GM19467 (cell line): ENCODE measurements at regions not wholly inside any gene's neighbourhood (a gene's known extent, or its start where the extent isn't known, plus 50 kb on each side); places are given as distances from the start of the nearest gene placed in this dataset.

ENCODE experiments used
- ATAC-seq: cut with Tn5 transposase; IDR thresholded peaks from one replicate; pipeline ENCODE4 v1.9.1; 2021; ENCODE audit warnings: mild to moderate bottlenecking, moderate library complexity; ENCODE audit not compliant: unreplicated experiment

DNA sequence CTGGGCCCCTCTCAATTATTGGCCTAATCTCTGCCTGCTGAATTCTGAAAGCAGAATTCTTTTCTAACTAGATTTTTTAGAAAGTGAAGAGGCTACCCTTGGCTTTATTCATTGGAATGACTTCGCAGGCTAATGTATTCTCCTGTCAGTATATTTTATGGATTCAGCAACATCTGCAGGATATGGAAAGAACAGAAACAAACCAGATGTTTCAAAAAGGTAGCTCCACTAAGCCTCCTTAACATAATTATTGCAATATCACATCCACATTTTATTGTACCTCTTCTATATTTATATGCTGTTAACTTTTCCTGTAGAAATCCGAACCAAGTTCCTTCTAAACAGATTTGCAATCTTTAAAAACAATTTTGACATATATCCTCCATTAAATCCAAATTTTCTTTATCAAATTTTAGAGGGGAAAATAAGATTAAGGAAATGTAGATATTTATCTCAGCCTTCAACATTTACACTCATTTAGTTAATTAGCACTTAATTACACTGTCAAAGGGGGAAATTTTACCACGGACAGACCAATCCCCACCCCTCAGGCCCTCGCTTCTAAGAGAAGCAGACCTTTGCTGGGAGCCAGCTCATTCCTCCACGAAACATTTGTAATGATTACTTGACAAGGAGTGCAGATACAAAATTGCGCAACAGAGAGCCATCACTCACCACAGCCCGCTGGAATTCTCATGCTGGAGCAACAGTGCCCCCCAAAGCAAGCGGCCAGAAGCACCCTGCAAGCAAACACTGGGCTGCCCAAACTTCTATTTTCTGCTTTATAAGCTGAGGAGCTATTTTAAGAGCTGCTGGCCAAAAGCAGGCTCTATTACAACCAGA, 253.4 kb downstream of the ETAA1 start:
- no peak for ATAC-seq

DNA sequence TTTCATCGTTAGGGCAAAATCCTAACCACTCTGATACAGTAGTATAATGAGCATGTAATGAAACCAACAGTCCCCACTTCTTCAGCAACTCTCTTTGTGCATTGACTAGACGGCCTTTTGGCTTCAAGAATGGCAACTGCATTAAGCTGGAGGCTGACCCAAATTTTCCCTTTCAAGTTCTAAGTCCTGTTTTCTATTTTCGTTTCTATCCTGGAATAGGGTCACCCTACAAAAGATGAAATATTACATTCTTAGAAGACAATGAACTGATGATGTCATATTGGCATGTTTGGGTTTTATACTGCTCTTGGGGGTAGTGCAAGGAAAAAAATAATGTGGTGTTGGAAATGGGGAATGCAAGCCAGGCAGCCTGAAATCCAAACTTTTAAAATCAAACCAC, 254.4 kb downstream of the ETAA1 start:
- no peak for ATAC-seq

DNA sequence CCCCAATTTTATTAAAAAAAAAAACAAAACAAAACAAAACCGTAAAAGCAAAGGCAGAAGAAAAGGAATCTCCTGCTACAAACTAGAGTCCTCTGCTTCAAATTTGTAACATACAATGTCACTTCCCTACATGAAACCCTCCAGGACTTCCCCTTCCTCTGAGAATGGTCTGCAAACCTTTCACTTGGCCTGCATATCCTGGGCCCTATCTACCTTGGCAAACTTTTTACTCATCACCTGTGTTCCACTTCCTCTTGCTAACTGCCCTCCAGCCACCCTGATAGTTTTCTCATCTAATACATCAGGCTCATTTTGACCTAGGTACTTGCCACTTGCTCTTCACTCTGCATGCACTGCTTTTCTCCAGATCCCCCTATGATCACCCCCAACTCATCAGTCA, 255.5 kb downstream of the ETAA1 start:
- ATAC-seq, result no peak

DNA sequence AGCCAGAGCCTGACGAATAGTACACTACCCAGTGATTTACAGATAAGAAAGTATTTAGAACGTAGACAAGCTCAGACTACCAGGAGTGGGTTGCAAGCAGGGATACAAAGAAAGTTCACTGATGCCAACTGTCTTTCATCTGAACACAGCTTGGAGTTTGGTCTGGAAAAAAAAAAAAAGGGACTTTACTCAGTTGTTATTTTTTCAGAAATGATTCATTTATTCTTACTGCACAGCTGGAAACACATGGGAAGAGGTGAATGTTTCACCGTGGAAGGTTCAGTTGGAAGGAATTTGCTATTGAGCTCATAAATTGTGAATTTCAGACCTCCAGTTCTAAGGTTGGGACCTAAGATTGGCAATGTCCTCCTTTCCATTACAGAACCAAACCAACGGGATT, 259.7 kb downstream of the ETAA1 start:
- ATAC-seq, result no peak

DNA sequence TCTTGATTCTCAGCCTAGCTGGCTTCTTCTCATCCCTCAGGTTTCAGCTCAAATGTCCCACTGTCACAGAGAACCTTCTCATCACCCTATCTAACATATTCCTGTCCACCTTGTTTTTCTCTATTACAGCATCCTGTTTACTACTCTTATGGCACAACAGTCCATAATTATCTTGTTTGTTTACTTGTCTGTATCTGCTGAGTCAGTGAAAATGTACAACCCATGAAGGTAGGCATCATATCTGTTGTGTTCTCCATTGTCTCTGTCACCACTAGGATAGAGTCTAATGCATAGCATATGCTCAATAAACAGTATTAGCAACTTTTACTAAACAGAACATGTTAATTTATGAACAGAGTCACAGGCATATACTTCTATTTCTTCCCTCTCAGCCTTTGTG, 261.7 kb downstream of the ETAA1 start:
- ATAC-seq, result no peak

DNA sequence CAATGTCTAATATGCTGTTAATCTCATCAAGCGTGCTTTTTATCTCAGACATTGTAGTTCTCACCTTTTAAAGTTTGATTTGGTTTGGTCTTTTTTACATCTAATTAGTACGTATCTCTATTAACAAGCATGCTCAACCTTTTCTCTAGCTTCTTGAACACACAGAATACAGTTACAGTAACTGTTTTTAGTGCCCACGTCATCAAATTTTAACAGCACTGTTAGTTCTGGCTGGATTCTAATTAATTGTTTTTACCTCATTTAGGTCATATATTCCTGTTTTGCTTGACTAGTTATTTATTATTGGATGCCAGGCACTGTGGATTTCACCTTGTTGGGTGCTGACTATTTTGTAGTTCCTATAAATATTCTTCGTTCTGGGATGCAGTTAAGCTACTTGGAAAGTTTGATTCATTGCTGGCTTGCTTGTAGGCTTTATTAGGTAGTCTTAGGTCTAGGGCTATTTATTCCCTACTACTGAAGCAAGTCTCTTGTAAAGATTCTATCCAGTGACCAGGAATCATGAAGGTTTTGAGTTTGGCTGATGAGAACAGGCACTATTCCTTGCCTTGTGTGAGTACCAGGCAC, 263.0 kb downstream of the ETAA1 start:
- no peak for ATAC-seq

DNA sequence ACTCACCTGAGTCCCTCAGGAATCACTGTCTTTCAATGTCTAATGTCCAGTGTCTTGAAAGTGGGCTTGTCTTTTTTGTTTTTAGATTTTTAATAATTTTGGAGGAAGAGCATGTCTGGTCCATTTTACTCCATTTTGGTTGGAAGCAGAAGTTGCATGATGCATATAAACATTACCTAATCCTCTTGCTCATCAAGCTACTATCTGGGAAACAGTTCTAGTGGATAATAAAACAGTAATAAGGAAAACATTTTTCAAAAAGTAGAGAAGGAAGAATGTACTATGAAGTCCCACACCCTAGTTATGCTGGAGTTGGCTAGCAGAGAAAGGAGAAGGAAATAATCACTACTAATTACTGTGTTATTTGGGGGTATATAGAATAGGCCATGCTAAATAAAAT, 263.7 kb downstream of the ETAA1 start:
- no peak for ATAC-seq

DNA sequence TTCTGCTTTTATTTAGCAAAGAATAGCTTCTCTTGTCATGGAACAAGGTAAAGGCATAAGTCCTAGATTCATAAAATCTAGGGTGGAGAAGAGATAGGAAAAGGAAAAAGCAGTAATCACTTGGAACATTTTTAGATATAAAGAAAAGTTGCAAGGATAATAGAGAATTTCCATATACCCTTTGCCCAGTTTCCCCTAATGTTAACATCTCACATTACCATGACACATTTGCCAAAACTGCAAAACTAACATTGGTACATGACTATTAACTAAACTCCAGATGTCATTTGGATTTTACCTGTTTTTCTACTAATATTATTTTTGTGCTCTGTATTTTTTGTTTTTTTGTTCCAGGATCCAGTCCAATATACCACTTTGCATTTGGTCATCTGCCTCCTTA, 265.1 kb downstream of the ETAA1 start:
- ATAC-seq, result no peak

DNA sequence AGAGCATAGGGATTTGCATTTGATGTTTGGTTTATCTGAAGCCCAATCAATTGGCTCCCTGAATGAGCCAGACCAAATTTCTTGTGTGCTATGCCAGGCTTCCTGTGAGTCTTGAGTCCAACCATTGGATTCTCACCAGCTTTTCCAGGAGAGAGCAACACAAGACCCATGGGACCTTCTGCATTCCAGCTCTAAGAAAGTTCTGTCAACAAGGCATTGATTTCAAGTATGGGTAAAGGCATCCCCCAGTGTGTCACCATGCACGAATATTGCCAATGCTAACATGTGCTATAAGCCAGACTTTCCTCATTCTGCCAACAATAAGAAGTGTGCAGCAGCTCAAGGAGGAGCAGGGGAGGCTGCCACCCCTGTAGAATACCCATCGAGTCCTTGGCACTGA, 266.6 kb downstream of the ETAA1 start:
- no peak for ATAC-seq

DNA sequence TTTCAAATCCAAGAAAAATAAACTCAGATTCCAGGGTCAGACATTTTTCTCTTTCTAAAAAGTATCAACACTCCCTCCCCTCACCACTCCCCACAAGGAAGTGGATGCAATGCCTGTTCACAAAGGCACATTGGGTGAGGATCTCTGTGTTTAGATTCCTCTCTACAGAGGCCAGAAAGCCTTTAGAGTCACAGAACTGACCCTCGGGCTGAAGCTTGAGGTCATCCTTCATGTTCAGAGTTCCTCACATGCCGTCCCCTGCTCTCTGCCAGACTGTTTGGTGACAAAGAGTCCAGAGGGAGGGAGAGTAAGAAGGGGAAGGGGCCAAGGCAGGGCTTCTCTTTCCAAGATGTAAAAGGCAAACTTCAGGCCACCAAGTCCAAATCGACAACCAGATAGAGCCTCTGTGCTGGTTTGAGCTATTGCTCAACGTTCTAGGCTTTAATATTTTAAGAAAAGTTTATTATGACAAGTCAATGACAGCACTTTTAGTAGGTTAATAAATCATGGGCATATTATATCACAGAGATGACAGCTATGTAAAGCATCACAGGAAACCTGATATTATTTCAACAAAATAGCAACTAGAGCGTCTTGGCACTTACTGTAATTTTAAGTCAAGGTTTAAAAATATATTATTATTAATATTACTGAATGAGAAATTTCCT, 269.4 kb downstream of the ETAA1 start:
- ATAC-seq, result no peak

DNA sequence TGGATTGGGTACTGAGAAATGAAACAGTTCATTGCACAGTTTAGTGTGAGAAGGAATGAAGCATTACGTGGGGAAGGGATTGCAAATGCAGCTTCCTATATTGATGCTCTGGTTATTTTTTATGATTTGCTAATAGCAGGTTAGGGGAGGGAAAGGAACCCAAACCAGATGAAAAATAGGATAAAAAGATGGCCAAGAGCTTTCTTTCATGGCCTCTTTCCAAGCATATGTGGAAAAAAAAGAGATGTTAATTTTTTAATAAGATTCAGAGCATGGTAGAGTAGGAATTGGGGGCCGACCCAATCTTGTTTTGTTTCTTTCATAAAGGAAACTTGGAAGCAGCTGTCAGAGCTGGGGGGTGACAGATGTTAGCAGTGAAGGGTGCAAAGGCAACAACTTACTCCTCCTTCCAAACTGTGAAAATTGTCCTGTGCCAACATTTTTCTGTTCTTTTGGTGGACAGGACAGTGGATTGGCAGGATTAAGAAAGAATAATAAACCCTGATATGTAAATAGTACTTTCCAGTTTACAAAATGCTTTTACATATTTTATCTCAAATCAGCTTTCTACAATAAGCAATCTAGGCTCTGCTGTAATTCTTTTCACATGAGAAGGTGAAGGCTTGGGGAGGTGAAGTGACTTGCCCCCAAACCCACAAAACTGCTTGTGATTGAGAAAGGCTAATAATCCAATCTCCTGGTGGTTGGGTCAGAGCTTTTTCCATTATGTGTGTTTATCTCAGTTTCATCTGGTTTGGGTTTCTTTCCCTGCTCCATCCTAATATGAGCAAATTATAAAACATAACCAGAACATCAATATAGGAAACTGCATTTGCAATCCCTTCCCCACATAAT, 270.1 kb downstream of the ETAA1 start:
- no peak for ATAC-seq

DNA sequence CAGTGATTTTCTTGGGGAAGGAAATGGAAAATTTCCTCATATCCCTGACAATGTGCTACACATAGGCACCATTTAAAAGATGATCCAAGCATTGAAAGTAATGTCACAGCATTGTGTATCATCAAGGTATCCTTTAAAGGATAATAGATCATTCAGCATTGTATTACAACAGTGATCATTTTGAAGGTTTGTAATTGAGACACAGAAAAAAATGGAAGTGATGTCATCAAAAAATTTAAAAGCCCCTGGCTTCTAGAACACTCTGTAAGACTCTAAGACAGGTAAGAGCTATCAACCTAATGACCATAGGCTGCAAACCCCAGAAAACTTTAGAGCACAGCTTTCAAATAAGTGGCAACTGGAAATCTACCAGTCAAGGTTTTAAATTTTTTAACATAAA, 271.4 kb downstream of the ETAA1 start:
- no peak for ATAC-seq

DNA sequence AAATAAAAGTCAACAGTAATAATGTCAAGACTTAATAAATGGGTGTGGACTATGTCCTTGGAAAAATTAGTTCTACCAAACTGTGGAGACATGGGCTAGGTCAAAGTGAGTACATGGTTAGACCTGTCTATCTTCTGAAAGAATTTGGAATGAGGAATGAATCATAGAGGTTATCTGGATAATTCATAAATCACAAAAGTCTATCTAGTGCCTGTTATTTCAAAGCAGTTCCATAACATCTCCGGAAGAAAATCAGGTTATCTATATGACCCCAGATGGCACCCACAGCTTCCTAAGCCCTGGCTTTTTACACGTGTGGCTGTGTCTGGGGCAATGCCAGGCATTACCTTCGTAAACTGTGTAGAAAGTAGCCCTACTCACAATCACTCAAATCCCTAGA, 272.0 kb downstream of the ETAA1 start:
- no peak for ATAC-seq

DNA sequence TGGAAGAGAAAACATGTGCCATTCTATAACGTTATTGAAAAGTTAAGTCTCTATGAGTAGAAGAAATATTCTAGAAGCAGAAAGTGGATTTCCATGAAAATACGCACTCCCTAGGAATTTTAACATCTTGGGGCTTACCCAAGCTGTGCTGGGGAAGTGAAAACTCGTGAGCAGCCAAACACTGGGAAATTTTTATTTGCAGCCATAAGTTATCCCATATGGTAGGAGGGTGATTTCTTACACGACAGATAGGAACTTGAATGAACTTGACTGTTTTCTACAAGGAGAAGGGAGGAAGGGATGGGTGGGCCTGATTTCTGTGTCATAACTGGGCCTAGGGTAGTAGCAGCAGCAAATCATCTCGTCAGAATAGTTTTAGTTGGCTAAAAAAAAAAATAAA, 272.6 kb downstream of the ETAA1 start:
- ATAC-seq, result no peak

DNA sequence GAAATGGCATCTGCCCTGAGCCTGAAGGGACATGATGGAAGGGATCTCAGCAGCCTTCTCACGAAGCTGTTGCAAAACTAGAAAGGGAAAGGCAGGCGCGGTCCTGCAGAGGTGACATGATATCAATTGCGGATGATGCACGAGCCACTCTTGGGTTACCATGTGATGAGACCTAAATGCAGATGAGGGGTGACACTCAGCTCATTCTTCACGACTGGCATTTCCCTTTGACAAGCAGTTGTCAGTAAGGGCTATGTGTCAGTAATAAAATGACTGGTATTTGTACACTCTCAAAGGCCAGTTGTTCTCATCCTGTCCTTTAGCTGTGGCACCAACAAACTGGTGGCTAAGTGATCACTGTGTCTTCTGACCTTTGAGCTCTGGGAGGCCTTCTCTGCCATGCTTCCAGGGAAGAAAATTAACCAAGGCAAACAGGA, 273.6 kb downstream of the ETAA1 start:
- ATAC-seq, result no peak

DNA sequence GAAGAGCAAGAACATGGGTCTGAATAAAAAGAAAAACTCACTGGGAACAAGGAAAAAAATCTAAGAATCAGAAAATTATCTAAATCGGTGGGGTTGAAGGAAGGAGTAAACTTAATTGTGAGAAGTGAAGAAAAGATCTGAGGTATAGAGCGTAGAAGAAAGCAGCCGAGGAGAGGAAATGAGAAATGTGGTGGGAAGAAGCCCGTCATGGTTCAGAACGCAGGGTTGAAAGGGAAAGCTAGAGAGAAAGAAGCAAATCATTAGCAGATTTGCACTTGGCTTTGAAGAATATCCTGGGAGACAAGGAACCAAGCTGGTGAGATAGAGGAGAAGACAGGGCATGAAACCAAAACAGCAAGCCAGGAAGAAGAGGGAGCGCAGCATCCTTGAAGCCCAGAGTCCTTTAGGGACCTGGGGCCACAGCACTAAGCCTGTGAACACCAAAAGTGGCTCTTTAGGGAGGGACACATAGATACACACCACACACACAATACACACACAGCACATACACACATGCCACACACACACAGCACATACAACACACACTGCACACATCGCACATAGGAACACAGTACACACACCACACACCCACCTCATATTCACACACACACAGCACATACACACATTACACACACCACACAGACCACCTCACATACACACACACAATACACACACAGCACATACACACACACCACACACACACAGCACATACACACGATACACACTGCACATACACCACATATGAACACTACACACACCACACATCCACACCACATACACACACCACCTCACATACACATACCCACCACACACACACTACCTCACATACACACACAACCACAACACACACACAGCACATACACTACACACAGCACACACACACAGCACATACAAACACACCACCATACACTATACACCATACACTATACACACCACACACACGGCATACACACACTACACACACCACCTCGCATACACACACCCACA, 274.6 kb downstream of the ETAA1 start:
- ATAC-seq, result no peak

DNA sequence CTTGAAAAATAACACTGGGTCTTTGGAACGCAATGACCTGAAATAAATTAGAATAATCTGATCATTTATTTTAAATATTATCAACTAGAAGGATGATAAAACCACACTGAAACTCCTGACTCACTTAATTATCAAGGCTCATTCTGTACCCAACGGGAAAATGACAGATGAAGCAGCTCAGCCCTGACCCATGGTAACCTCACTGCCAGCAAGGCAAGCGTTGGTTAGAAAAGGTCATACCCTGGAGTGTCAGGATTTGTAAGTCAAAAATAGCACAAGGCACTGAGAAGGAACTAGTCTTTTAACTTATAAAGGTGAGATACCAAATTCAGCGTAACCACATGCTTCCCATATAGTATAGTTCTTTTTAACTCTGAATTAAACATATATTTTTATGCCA, 277.5 kb downstream of the ETAA1 start:
- no peak for ATAC-seq

DNA sequence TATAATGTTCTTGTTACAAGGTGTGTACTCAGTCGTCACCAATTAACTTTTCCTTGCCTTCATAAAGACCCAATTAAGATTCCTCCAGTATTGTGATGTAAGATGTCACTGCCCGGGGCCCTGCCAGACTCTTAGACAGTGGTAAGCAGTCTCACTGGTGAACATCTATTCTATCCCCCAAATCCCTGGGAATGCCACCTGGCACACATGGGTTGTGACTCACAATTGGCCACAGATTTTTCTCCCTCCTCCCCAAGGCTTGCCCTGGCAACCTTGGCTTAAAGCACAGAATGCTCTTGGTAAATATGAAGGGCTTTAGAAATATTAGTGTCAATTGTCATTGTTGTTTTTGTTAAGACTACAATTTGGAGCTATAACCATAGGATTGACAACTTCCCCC, 287.9 kb downstream of the ETAA1 start:
- ATAC-seq, result no peak

DNA sequence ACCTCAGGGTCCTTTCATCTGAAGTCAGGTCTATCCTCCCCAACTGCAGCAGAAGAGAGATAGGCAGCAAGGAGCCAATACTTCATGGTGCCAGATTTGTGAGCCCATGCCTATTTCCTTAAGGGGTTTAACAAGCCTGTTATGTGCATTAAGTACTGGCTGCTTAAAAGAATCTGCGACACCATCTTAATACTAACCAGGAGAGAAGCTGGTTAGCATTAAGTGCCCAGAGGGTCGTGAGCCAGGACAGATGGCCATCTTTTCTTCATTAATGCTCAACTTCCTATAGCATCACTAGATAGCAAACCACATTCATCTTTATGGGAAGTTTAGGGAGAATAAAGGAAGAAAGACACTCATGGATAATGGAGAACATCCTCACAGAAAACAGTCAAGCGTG, 289.1 kb downstream of the ETAA1 start:
- no peak for ATAC-seq

DNA sequence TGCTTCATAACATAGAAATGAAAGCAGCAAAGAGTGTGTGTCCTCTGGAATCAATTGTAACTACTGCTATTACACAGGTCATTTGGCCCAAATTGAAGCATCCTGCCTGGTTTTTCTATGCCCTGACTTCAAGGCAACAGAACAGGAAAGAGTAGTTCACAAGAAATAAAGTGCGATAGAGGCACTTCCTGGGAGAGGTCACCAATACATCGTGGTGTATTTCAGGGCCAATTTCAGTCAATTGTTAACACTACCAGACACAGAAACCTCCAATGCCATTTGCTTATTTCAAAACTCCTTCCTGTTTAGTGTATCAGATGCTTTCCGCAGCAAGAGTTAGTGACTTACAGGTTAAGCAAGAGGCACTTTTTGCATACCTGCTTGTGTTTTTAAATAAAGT, 292.1 kb downstream of the ETAA1 start:
- ATAC-seq, result no peak
